HS-27A (cell line): ENCODE measurements at regions not wholly inside any gene's neighbourhood (a gene's known extent, or its start where the extent isn't known, plus 50 kb on each side); places are given as distances from the start of the nearest gene placed in this dataset.

ENCODE experiments used
- DNase-seq: peaks from one replicate; pipeline ENCODE4 v3.0.0-alpha.2; 2012; ENCODE audit warnings: low read depth, missing footprints

GRCh38 chr12:96134200-96134599, 60.0 kb upstream of the ELK3 start:
- DNase-seq = no peak

DNA sequence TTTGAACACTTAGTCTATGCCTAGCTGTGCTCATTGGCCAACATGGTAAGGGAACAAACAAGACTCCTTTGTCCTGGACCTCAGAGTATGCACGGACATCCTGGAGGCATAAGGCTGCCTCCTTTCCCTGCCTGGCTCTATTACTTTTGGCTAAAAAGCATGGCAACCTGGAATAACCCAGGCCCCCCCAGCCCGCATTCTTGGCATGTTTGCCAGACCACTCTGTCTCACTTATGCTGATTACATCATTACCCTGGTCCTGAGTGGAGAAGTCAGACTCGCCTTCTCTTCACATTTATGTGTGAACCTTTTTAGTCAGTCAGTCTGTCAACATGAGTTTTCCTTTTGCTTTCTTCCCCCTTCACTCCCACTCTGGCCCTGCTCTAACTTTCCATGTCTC, 58.0 kb upstream of the ELK3 start:
- peak; percentile 51 for DNase-seq

- DNase-seq = no peak
Observed at GRCh38 chr12:96136725-96137378, 57.3 kb upstream of the ELK3 start.

- no peak for DNase-seq
Observed at GRCh38 chr12:96140174-96140573, 54.0 kb upstream of the ELK3 start.

DNA sequence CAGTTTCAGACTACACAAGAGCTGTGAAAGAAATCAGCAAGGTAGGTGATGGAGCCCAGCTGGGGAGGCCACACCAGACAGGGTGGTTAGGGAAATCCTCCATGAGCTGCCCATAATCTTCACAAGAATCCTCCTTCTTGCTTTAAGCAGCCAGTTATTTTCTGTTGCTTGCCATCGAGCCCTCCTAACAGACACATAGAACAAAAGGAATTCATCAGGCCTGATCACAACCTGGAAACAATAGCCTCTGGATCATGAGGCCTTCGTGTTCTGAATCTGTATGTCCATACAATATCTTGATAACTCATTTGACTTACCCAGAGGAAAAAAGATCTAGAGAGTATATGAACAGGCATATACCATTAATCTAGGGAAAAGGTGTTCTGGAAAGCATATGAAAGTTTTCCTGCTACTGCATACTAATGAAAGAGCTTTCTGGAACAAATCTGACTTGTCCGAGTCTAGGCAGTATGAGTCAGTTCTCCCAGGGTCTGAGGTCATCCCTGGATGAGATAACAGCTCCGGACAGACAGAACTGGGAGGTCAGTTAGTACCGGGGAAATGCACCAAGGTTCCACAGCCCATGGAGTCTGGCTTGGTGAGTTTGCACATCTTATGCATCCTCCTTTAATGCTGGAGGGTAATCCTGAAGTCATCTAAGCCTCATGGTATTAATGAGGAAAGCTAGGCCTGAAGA, 52.8 kb upstream of the ELK3 start:
- no peak for DNase-seq

GRCh38 chr12:96143392-96143791, 50.8 kb upstream of the ELK3 start:
- no peak for DNase-seq

DNA sequence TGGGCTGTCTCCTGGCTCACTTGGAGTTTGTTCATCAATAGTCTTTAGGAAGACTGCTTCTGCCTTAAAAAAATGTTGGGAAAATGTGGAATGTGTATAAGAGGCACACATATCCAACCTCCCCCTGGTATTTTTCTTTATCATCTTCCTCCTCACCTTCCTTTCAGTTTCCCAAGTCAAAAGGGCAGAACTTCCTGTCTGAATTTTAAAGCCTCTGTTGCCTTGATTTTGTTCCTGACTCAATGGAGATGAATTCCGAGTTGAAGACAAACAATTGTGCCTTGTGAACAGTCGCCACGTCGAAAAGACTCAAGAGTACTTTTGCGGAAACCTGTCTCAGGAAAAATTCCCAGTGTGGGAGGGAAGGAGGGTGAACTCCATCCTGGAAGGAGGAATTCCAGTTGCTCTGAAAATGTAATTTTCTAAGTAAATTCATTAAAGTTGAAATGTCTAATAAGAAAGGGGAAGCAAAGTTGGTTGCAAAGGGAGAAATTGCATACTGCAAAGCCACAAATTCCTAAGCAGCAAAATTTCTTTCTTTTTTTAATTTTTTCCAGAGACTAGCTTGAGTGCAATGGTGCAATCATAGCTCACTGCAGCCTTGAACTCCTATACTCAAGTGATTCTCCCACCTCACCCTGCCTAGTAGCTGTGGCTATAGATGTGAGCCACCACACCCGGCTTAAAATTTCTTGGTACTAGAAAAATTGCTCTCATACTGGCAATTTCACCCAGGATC, 50.2 kb upstream of the ELK3 start:
- DNase-seq = no peak
